HepG2 (cell line): ENCODE measurements at regions not wholly inside any gene's neighbourhood (a gene's known extent, or its start where the extent isn't known, plus 50 kb on each side); places are given as distances from the start of the nearest gene placed in this dataset.

Source experiments
- KLF6 ChIP-seq: IDR thresholded peaks from 2 replicates; pipeline ENCODE4 v1.8.0; 2016; ENCODE audit warnings: missing biosample characterization, missing genetic modification reagents
- SYNCRIP ChIP-seq: fragments of 200-400 bp; formaldehyde crosslinking; IDR thresholded peaks from 2 replicates; pipeline ENCODE4 v1.6.1; 2018; ENCODE audit warnings: mild to moderate bottlenecking, low read depth, low read length; ENCODE audit not compliant: insufficient read depth
- ZNF234 ChIP-seq: sonication (generic); formaldehyde crosslinking; conservative IDR thresholded peaks from 2 replicates; pipeline ENCODE4 v1.5.1; 2020; ENCODE audit warnings: mild to moderate bottlenecking, missing genetic modification reagents
- ZNF558 ChIP-seq: sonication (generic); formaldehyde crosslinking; IDR thresholded peaks from 2 replicates; pipeline ENCODE4 v1.9.0; 2022; ENCODE audit warnings: mild to moderate bottlenecking, missing genetic modification reagents, borderline replicate concordance
- ZNF737 ChIP-seq: sonication (generic); formaldehyde crosslinking; IDR thresholded peaks from 2 replicates; pipeline ENCODE4 v1.5.0; 2020; ENCODE audit warnings: missing genetic modification reagents, mild to moderate bottlenecking, borderline replicate concordance
- ZNF781 ChIP-seq: sonication (generic); formaldehyde crosslinking; IDR thresholded peaks from 2 replicates; pipeline ENCODE4 v1.5.1; 2020; ENCODE audit warnings: borderline replicate concordance, mild to moderate bottlenecking, missing genetic modification reagents; ENCODE audit errors: not compliant biosample characterization

DNA sequence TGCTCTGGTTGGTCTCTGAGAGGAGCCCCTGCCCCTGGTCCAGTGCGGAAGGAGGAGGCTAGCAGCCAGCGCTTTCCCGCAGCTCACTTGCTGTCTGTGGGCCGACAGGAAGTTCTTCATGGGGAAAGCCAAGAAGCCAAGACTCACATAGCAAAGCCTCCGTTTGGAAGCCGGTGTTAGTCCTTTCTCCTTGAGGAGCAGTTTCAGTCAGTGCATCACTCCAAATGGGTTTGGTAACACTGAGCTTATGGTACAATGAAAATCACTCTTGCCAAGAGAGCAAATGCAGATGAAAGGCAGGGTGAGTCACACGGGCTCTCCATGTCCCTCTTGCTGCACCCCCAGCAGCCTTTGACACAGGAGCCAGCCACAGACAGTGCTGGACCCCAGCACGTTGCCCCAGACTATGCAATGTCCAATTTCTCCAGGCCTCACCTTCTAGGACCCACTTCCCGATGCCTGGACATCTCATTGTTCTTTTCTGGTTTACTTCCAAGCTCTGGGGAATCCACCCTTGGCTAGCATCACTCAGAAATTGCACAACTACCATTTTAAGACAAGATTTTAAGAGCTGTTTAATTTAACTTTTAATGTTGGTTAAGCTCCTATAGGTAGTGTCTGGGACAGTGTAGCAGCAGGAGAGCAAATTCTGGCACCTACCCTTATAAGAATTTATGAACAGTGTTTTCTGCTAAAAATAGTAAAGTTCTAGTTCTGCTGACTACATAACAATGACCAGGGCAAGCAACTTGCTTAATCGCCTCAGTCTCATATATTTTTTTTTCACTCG lies 174.9 kb downstream of the ASB1 start:
- TF ChIP-seq ZNF737 (CRISPR knock-in tag) (no peak), ZNF781 (CRISPR knock-in tag) (no peak), KLF6 (CRISPR knock-in tag) (no peak), ZNF234 (CRISPR knock-in tag) (no peak), SYNCRIP (no peak), ZNF558 (CRISPR knock-in tag) (no peak)
